ENCODE measurements at regions not wholly inside any gene's neighbourhood (a gene's known extent, or its start where the extent isn't known, plus 50 kb on each side); places are given as distances from the start of the nearest gene placed in this dataset.

GRCh38 chr2:104047516-104047915, 806.4 kb upstream of the POU3F3 start:
- no peak overlapping the region for H3K4me3 ChIP-seq (ENCODE audit: low read depth in 1 of 2, low read length in 2 of 2)
- no peaks in the 10 kb centered on the region for H3K36me3 ChIP-seq (ENCODE audit: control insufficient read depth in 1 of 2, insufficient read depth in 2 of 2, low read length in 2 of 2)
- no peak overlapping the region for H3K27ac ChIP-seq (ENCODE audit: low read depth, low read length)
- H3K27me3 ChIP-seq (ENCODE audit: control insufficient read depth in 1 of 2, insufficient read depth in 2 of 2, low read length in 2 of 2), result no peaks in the 10 kb centered on the region
- no peaks in the 10 kb centered on the region for H3K9me3 ChIP-seq (ENCODE audit: control insufficient read depth in 1 of 2, low read length in 2 of 2)
- no peaks in the 10 kb centered on the region for H3K4me1 ChIP-seq (ENCODE audit: control insufficient read depth in 1 of 2, insufficient read depth in 2 of 2, low read length in 2 of 2)
- H3K9ac ChIP-seq (ENCODE audit: low read depth in 1 of 2, low read length in 2 of 2), result no peak overlapping the region

DNA sequence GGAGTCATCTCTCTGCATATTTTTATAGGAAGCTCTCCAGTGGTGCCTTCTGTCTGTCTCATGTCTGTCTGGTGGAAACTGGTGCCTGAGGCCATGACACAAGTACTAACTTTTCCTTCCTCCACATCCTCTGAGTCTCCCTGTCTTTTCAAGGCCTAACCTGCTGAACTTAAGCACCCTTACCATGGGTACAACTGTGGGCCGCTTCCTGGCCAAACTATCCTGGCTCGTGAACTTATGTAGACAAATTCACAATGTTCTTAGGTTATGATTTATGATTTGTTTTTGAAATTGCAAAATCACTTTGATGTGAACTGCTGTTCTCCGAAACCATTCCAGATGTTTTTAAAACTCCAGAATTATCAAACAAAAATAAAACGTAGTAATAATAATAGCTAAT, 804.5 kb upstream of the POU3F3 start:
- H3K27me3 ChIP-seq (ENCODE audit: control insufficient read depth in 1 of 2, insufficient read depth in 2 of 2, low read length in 2 of 2), result no peaks in the 10 kb centered on the region
- no peak overlapping the region for H3K4me3 ChIP-seq (ENCODE audit: low read depth in 1 of 2, low read length in 2 of 2)
- H3K27ac ChIP-seq (ENCODE audit: low read depth, low read length), result no peak overlapping the region
- no peaks in the 10 kb centered on the region for H3K4me1 ChIP-seq (ENCODE audit: control insufficient read depth in 1 of 2, insufficient read depth in 2 of 2, low read length in 2 of 2)
- H3K36me3 ChIP-seq (ENCODE audit: control insufficient read depth in 1 of 2, insufficient read depth in 2 of 2, low read length in 2 of 2), result no peaks in the 10 kb centered on the region
- H3K9ac ChIP-seq (ENCODE audit: low read depth in 1 of 2, low read length in 2 of 2), result no peak overlapping the region
- H3K9me3 ChIP-seq (ENCODE audit: control insufficient read depth in 1 of 2, low read length in 2 of 2), result no peaks in the 10 kb centered on the region

DNA sequence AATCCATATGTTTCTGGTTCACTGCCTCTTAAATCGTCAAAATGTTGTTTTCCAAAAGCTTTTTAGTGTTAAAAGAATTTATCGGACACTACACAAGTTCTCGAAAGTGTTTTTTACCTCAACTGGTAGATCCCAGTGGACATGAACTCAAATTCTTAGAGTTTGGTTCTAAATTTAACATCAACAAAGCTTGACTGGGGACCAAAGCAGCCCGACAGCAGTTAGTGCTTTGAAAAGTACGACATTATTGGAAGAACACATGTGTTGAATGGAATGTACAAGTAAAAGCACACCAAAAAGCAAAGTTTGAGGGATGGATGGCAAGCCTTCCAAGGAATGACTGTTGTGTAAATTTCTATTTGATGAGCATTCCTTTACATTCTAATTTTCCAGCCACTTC, 803.9 kb upstream of the POU3F3 start:
- no peak overlapping the region for H3K4me3 ChIP-seq (ENCODE audit: low read depth in 1 of 2, low read length in 2 of 2)
- H3K36me3 ChIP-seq (ENCODE audit: control insufficient read depth in 1 of 2, insufficient read depth in 2 of 2, low read length in 2 of 2), result no peaks in the 10 kb centered on the region
- H3K27ac ChIP-seq (ENCODE audit: low read depth, low read length), result no peak overlapping the region
- H3K4me1 ChIP-seq (ENCODE audit: control insufficient read depth in 1 of 2, insufficient read depth in 2 of 2, low read length in 2 of 2), result no peaks in the 10 kb centered on the region
- no peaks in the 10 kb centered on the region for H3K27me3 ChIP-seq (ENCODE audit: control insufficient read depth in 1 of 2, insufficient read depth in 2 of 2, low read length in 2 of 2)
- no peaks in the 10 kb centered on the region for H3K9me3 ChIP-seq (ENCODE audit: control insufficient read depth in 1 of 2, low read length in 2 of 2)
- no peak overlapping the region for H3K9ac ChIP-seq (ENCODE audit: low read depth in 1 of 2, low read length in 2 of 2)

DNA sequence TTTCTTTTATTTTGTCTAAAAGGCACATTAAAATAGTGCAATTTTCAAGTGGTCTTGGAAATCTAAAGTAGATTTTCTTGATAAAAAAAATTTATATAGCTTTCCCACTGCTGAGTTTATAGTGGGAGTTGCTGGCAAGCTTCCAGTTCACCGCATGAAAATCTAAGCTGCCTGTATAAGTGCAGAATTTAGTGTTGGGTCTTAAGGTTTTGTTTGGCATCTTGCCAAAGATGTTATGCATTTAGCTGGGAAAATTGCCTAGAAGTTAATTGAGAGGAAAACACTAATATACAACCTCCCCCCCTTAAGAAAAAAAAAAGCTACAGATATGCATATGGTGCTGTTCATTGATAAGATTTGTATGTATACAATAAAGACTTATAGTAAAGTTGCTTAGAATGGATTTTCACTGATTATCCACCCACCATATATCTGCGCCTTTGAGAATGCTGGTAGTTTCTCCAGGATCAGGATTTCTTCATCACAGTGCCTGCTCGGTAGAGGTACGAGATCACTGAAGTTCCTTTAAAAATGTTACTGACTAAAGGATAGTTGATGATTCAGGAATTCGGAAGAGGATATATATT, 803.2 kb upstream of the POU3F3 start:
- no peak overlapping the region for H3K4me3 ChIP-seq (ENCODE audit: low read depth in 1 of 2, low read length in 2 of 2)
- no peak overlapping the region for H3K9ac ChIP-seq (ENCODE audit: low read depth in 1 of 2, low read length in 2 of 2)
- no peaks in the 10 kb centered on the region for H3K4me1 ChIP-seq (ENCODE audit: control insufficient read depth in 1 of 2, insufficient read depth in 2 of 2, low read length in 2 of 2)
- H3K36me3 ChIP-seq (ENCODE audit: control insufficient read depth in 1 of 2, insufficient read depth in 2 of 2, low read length in 2 of 2), result no peaks in the 10 kb centered on the region
- no peak overlapping the region for H3K27ac ChIP-seq (ENCODE audit: low read depth, low read length)
- H3K9me3 ChIP-seq (ENCODE audit: control insufficient read depth in 1 of 2, low read length in 2 of 2), result no peaks in the 10 kb centered on the region
- H3K27me3 ChIP-seq (ENCODE audit: control insufficient read depth in 1 of 2, insufficient read depth in 2 of 2, low read length in 2 of 2), result no peaks in the 10 kb centered on the region

DNA sequence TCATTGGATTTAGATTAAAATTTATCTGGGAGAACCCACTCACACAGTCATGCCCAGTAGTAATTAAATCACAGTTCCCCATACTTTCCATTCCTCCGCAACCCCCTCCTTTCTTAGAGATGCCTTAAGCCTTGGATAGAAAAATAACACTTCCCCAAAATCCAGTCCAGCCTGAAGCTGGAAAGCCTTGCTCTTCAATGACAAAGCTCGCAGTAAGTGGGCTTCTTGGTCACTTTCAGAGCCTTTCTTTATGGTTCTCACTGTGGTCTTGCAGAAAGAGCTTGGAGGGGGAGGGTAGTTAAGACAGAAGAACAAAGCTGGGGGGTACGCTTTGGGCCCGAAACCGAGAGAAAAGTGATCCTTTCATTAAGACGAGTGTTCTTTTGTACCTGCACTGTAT, 802.1 kb upstream of the POU3F3 start:
- H3K9me3 ChIP-seq (ENCODE audit: control insufficient read depth in 1 of 2, low read length in 2 of 2), result no peaks in the 10 kb centered on the region
- no peak overlapping the region for H3K9ac ChIP-seq (ENCODE audit: low read depth in 1 of 2, low read length in 2 of 2)
- no peak overlapping the region for H3K4me3 ChIP-seq (ENCODE audit: low read depth in 1 of 2, low read length in 2 of 2)
- H3K27ac ChIP-seq (ENCODE audit: low read depth, low read length), result no peak overlapping the region
- no peaks in the 10 kb centered on the region for H3K4me1 ChIP-seq (ENCODE audit: control insufficient read depth in 1 of 2, insufficient read depth in 2 of 2, low read length in 2 of 2)
- no peaks in the 10 kb centered on the region for H3K27me3 ChIP-seq (ENCODE audit: control insufficient read depth in 1 of 2, insufficient read depth in 2 of 2, low read length in 2 of 2)
- H3K36me3 ChIP-seq (ENCODE audit: control insufficient read depth in 1 of 2, insufficient read depth in 2 of 2, low read length in 2 of 2), result no peaks in the 10 kb centered on the region

DNA sequence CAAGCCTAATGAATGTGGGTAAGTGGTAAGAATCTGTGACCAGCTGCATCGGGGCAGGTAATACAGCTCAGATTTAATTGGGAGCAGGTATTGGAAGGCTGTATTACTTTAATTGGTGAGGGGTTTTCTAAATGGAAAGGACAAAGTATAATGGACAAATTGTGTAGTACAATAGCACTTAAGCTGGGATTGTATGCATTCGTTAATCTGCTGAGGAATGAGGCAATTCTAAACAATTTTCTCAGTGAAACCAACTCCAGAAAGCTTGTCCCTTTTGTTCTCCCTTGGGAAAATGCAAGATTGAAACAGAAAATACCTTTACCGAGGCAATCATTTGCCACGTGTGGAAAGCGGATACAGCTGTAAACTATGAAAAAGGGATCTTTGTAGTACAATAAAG, 801.6 kb upstream of the POU3F3 start:
- no peaks in the 10 kb centered on the region for H3K4me1 ChIP-seq (ENCODE audit: control insufficient read depth in 1 of 2, insufficient read depth in 2 of 2, low read length in 2 of 2)
- H3K9me3 ChIP-seq (ENCODE audit: control insufficient read depth in 1 of 2, low read length in 2 of 2), result no peaks in the 10 kb centered on the region
- H3K36me3 ChIP-seq (ENCODE audit: control insufficient read depth in 1 of 2, insufficient read depth in 2 of 2, low read length in 2 of 2), result no peaks in the 10 kb centered on the region
- no peak overlapping the region for H3K4me3 ChIP-seq (ENCODE audit: low read depth in 1 of 2, low read length in 2 of 2)
- H3K9ac ChIP-seq (ENCODE audit: low read depth in 1 of 2, low read length in 2 of 2), result no peak overlapping the region
- H3K27ac ChIP-seq (ENCODE audit: low read depth, low read length), result no peak overlapping the region
- no peaks in the 10 kb centered on the region for H3K27me3 ChIP-seq (ENCODE audit: control insufficient read depth in 1 of 2, insufficient read depth in 2 of 2, low read length in 2 of 2)

GRCh38 chr2:104056451-104056850, 797.5 kb upstream of the POU3F3 start:
- Histone ChIP-seq H3K36me3 (ENCODE audit: control insufficient read depth in 1 of 2, insufficient read depth in 2 of 2, low read length in 2 of 2) (no peaks in the 10 kb centered on the region), H3K9ac (ENCODE audit: low read depth in 1 of 2, low read length in 2 of 2) (no peak overlapping the region), H3K27ac (ENCODE audit: low read depth, low read length) (no peak overlapping the region), H3K4me1 (ENCODE audit: control insufficient read depth in 1 of 2, insufficient read depth in 2 of 2, low read length in 2 of 2) (no peaks in the 10 kb centered on the region), H3K27me3 (ENCODE audit: control insufficient read depth in 1 of 2, insufficient read depth in 2 of 2, low read length in 2 of 2) (no peaks in the 10 kb centered on the region), H3K4me3 (ENCODE audit: low read depth in 1 of 2, low read length in 2 of 2) (no peak overlapping the region), H3K9me3 (ENCODE audit: control insufficient read depth in 1 of 2, low read length in 2 of 2) (no peaks in the 10 kb centered on the region)

GRCh38 chr2:104068665-104069064, 785.2 kb upstream of the POU3F3 start:
- Histone ChIP-seq H3K36me3 (ENCODE audit: control insufficient read depth in 1 of 2, insufficient read depth in 2 of 2, low read length in 2 of 2) (no peaks in the 10 kb centered on the region), H3K4me3 (ENCODE audit: low read depth in 1 of 2, low read length in 2 of 2) (no peak overlapping the region), H3K4me1 (ENCODE audit: control insufficient read depth in 1 of 2, insufficient read depth in 2 of 2, low read length in 2 of 2) (no peaks in the 10 kb centered on the region), H3K9me3 (ENCODE audit: control insufficient read depth in 1 of 2, low read length in 2 of 2) (no peaks in the 10 kb centered on the region), H3K9ac (ENCODE audit: low read depth in 1 of 2, low read length in 2 of 2) (no peak overlapping the region), H3K27me3 (ENCODE audit: control insufficient read depth in 1 of 2, insufficient read depth in 2 of 2, low read length in 2 of 2) (no peaks in the 10 kb centered on the region), H3K27ac (ENCODE audit: low read depth, low read length) (no peak overlapping the region)

DNA sequence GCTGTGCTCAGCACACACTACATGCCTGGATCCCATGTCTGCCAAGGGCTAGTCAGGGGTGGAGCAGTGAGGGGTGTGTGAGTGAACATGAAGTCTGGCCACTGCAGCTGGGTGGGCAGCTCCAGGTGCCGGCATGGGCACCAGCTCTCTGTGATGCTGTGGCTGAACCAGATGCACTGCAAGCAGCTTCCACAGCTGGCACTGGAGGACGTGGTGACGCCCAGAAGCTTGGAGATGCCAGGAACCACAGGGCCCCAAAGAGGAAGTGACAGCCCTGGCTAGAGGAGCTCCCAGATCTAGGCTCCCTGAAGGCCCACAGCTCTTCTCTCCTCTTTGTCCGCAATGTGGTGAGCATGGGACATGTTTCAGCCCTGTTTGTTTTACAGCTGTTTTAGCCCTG, 776.3 kb upstream of the POU3F3 start:
- Histone ChIP-seq H3K27ac (ENCODE audit: low read depth, low read length) (no peak overlapping the region), H3K4me1 (ENCODE audit: control insufficient read depth in 1 of 2, insufficient read depth in 2 of 2, low read length in 2 of 2) (no peaks in the 10 kb centered on the region), H3K36me3 (ENCODE audit: control insufficient read depth in 1 of 2, insufficient read depth in 2 of 2, low read length in 2 of 2) (no peaks in the 10 kb centered on the region), H3K9ac (ENCODE audit: low read depth in 1 of 2, low read length in 2 of 2) (no peak overlapping the region), H3K4me3 (ENCODE audit: low read depth in 1 of 2, low read length in 2 of 2) (no peak overlapping the region), H3K27me3 (ENCODE audit: control insufficient read depth in 1 of 2, insufficient read depth in 2 of 2, low read length in 2 of 2) (no peaks in the 10 kb centered on the region), H3K9me3 (ENCODE audit: control insufficient read depth in 1 of 2, low read length in 2 of 2) (no peaks in the 10 kb centered on the region)

- Histone ChIP-seq H3K9me3 (ENCODE audit: control insufficient read depth in 1 of 2, low read length in 2 of 2) (no peaks in the 10 kb centered on the region), H3K4me1 (ENCODE audit: control insufficient read depth in 1 of 2, insufficient read depth in 2 of 2, low read length in 2 of 2) (no peaks in the 10 kb centered on the region), H3K27ac (ENCODE audit: low read depth, low read length) (no peak overlapping the region), H3K4me3 (ENCODE audit: low read depth in 1 of 2, low read length in 2 of 2) (no peak overlapping the region), H3K27me3 (ENCODE audit: control insufficient read depth in 1 of 2, insufficient read depth in 2 of 2, low read length in 2 of 2) (no peaks in the 10 kb centered on the region), H3K36me3 (ENCODE audit: control insufficient read depth in 1 of 2, insufficient read depth in 2 of 2, low read length in 2 of 2) (no peaks in the 10 kb centered on the region), H3K9ac (ENCODE audit: low read depth in 1 of 2, low read length in 2 of 2) (no peak overlapping the region)
Measured at GRCh38 chr2:104078431-104079157, 775.3 kb upstream of the POU3F3 start.

Measured in duodenal mucosa (tissue), 2 donors.